Fibroblast of skin of right biceps (primary cell): ENCODE measurements at regions not wholly inside any gene's neighbourhood (a gene's known extent, or its start where the extent isn't known, plus 50 kb on each side); places are given as distances from the start of the nearest gene placed in this dataset.
"Not testable (repeated sequence)": the region's sequence is repeated elsewhere in the genome, so short reads cannot be mapped to it uniquely, and the experiment has no call there.

Experiments used
- DNase-seq: peaks from one replicate; pipeline ENCODE4 v3.0.0-alpha.2; 2013

- peak; percentile 38 for DNase-seq
Measured at GRCh38 chr7:106372126-106372525, 87.3 kb upstream of the NAMPT start.

DNA sequence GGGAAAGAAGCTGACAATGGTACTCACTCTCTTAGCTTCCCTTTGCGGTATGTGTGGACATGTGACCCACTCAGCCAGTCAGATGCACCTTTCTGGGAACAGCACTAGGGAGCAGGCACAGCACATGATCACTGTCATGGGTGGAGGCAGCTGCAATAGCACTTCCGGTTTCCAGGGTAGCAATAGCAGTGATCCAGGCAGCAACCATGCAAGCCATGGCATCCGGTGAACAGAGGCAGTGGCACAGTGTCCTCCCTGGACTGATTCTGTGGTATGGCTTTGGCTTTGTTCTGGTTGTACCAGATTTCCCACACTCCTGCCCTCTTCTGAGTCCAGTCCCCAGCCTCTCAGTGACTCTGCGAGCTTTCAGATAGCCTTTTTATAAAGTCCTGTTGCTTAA is 86.8 kb upstream of the NAMPT start:
- no peak for DNase-seq

- no peak for DNase-seq
Measured at GRCh38 chr7:106370542-106370941, 85.8 kb upstream of the NAMPT start.

DNA sequence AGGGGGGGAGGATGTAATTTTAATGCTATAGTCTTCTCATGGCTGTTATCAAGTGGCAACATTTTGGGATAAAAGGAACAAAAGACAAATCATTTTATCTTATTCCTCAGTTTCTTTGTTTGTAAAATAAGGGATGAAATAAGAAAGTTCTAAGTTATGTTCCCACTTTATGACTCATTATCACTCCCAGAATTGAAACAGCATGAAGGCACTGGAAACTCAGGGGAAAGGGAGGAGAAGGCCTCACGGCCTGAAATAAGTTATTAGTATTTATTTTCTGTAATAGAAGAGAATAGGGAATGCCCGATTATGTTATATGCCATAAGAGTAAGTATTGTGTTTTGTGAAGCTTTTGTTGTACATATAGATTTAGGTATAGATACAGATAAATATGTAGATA is 85.0 kb upstream of the NAMPT start:
- DNase-seq: no peak

DNA sequence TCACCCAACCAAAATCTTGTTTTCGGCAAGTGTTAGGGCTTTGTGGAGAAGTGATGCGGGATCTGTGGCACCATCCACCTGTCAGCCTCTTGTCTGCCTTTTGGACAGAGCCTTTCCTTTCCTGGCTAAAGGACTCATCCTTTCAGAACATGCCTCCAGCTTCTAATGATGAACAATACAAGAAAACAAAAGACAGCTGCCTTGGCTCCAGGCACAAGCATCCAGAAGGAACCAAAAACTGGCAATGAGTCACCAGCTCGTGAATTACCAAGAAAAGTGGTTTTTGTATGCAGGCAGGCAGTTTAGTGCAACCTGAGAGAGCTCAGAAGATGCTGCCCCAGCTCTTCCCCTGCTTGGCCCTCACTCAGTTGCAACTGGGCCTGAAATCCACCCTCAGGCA is 84.6 kb upstream of the NAMPT start:
- peak; percentile 65 for DNase-seq

GRCh38 chr7:106367664-106368063 is 82.9 kb upstream of the NAMPT start:
- no peak for DNase-seq

GRCh38 chr7:106367018-106367420 is 82.2 kb upstream of the NAMPT start:
- DNase-seq: peak; percentile 24

- DNase-seq: no peak
Measured at GRCh38 chr7:106365252-106366005, 80.6 kb upstream of the NAMPT start.

DNA sequence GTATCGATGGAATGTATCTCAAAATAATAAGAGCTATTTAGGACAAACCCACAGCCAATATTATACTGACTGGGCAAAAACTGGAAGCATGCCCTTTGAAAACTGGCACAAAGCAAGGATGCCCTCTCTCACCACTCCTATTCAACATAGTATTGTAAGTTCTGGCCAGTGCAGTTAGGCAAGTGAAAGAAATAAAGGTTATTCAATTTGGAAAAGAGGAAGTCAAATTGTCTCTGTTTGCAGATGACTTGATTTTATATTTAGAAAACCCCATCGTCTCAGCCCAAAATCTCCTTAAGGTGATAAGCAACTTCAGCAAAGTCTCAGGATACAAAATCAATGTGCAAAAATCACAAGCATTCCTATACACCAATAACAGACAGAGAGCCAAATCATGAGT is 77.7 kb upstream of the NAMPT start:
- not testable (repeated sequence) for DNase-seq

DNA sequence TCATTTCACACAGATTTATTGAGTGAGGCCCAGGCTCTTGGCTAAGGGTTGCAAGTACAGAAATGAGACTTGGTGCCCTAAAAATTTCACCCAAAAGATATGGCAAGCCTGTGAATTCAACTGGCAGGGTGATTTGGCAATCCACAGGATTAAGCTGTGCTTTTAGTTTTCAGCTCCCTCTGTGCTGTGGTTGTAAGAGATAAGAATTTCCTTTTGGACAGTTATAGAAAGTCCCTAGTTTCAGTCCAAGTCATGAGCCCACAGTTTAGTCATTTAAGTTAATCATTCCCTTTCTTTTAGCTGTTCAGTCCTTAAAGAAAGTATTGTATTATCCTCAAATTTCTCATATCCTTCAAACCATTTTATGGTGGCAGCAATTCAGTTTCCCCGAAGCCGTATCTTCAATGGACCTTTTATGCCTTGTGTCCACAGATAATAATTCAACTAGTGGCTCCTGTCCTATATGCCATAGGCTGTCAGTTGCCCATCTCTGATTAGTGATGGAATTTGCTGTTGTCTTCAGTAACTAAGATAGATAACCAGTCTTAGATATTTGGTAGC is 73.4 kb upstream of the NAMPT start:
- no peak for DNase-seq

- DNase-seq: no peak
Measured at GRCh38 chr7:106357675-106358074, 72.9 kb upstream of the NAMPT start.

- DNase-seq: no peak
Measured at GRCh38 chr7:106354822-106355221, 70.0 kb upstream of the NAMPT start.

- DNase-seq: no peak
Measured at GRCh38 chr7:106353944-106354343, 69.2 kb upstream of the NAMPT start.

DNA sequence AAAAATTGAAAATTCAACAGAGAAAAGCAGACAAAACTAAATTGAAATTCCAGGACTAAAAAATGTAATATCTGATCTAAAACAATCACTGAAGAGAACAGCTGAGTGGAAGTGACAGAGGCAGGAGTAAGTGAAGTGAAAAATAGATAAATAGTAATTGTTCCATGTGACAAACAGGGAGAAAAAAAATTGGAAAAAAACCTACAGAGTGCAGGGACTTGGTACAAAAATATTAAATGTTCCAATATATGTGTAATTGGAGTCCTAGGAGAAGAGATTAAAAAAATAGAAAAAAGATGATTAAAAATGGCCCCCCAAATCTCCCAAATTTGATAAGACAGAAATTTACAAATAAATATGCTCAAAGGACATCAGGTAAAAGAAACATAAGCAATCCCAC is 63.4 kb upstream of the NAMPT start:
- no peak for DNase-seq

DNA sequence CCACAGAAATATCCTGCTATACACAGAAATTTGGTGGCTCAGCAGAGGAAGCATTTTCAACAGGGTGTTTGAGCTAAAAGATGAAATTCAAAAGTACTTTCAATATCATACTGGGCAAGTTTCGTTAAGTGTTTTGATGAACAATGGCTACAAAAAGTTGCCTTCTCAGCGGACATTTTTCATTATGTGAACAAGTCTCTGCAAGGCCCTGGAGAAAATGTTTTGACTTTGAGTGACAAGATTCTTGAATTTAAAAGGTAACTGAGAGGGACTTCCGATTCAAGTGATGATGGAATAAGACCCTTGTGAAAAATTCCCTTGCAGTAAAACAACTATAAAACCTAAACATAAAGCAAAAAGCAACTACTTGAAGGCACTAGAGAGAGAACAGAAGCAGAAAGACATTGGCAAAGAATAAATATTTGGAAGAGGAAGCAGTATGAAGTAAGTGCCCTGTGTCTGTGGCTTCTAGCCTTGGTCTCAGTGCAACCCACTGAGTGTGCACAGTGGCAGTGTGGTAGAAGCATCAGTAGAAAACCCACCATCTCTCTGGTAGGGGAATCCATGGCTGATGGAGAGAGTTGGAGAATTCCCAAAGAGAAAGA is 62.5 kb upstream of the NAMPT start:
- no peak for DNase-seq

DNA sequence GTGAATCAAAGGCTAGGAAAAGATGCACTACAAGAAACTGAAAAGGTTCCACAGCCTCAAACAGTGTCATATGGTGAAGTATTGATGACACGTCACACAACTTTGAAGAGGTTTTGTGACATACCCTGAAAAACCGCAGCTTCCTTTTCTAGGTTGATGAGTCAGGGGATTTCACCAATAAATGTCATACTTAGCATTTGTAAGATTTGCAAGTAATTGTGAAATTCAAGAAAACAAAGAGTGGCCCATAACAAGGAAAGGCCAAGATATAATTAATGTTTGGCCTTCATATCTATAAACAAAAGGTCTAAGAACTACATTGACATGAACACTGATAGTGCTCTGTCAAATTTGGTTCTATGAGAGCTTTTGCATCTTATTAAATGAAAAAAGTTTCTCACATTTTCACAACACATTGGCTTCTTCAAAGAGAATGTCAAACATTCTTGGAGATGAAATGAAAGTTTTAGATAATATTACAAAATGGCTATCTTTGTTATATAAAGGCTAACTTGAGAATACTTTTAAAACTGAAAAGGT is 62.0 kb upstream of the NAMPT start:
- peak; percentile 97 for DNase-seq

DNA sequence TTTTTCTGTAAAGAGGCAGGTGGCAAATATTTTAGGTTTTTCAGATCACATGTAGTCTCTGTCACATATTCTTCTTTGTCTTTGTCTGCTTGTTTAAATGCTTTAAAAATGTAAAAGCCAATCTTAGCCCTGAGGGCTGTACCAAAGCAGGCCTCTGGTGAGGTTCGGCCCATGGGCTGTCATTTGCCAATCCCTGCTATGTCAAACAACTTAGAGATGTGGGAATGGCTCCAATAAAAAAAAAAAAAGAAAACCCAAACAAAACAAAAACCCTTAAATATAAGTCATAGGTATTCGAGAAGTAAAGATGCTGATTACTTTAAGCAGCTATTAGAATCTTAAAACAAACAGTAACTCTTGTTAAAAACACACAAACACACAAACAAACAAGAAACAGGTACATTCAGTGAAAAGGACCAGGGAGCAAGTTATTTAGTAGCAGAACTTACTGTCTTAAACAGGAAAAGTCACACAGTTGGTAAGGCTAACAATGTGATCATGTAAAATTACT is 61.4 kb upstream of the NAMPT start:
- DNase-seq: no peak

GRCh38 chr7:106345421-106346166 is 60.8 kb upstream of the NAMPT start:
- DNase-seq: peak; percentile 64

DNA sequence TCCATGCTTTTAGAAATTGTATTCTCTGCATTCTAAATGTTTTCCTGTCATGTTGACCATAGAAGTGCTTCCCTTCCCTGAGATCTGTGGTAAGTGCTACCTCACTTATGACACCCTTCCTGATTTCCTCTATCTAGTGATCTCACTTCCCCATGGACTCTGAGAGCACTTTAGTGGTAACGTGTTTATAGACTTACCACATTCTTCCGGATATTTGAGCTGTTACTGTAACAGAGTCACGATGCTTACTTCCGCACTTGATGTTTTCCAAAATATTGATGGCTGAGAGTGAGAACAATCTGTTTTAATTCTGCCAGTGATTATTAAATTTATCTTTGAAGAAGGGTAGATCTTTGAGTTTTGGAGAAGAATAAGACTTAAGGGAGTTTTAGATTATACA is 60.1 kb upstream of the NAMPT start:
- no peak for DNase-seq

DNA sequence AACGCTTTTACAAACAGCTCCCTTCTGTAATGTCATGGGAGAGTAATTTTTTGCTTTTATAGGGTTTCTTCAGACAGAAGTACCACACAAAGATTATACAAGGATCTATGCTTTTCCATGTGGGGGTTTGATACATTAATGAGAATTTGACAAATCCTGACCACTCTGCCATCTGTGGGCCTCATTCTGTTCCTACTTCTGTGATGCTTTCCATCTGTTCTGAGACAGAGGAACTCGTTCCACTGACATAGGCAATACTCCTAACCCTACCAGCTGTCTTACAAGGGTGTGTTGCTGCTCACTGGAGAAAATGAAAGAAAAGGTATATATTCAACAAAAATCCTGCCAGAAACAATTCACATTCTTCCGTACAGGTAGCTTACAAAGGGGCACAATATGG is 59.4 kb upstream of the NAMPT start:
- no peak for DNase-seq

- not testable (repeated sequence) for DNase-seq
Measured at GRCh38 chr7:106342049-106342448, 57.3 kb upstream of the NAMPT start.

DNA sequence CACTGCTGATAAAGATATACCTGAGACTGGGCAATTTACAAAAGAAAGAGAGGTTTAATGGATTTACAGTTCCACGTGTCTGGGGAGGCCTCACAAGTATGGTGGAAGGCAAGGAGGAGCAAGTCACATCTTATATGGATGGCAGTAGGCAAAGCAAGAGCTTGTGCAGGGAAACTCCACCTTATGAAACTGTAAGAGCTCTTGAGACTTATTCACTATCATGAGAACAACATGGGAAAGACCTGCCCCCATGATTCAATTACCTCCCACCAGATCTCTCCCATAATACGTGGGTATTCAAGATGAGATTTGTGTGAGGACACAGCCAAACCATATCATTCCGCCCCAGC is 55.4 kb upstream of the NAMPT start:
- not testable (repeated sequence) for DNase-seq

- no peak for DNase-seq
Measured at GRCh38 chr7:106339513-106340246, 54.9 kb upstream of the NAMPT start.
